Suppressor macrophage (primary cell): ENCODE measurements at regions not wholly inside any gene's neighbourhood (a gene's known extent, or its start where the extent isn't known, plus 50 kb on each side); places are given as distances from the start of the nearest gene placed in this dataset.
A peak's percentile ranks its signal among the peaks of the same experiment; 100 is the strongest.
"Not testable (repeated sequence)": the region's sequence is repeated elsewhere in the genome, so short reads cannot be mapped to it uniquely, and the experiment has no call there.

ENCODE experiments used
- DNase-seq, 4 experiments: peaks; one replicate each; pipeline ENCODE4 v3.0.0-alpha.2; 2020 to 2022

DNA sequence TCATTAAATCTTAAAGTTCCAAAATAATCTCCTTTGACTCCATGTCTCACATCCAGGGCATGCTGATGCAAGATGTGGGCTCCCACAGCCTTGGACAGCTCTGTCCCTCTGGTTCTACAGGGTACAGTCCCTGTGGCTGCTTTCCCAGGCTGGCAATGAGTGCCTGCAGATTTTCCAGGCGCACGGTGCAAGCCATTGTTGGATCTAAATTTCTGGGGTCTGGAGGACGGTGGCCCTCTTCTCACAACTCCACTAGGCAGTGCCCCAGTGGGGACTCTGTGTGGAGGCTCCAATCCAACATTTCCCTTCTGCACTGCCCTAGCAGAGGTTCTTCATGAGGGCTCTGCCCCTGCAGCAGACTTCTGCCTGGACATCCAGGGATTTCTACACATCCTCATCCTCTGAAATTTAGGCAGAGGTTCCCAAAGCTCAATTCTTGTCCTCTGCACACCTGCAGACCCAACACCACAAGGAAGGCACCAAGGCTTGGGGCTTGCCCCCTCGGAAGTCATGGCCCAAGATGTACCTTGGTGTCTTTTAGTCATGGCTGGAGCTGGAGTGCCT is 100.3 kb upstream of the ZC3H15 start:
- not testable (repeated sequence) for DNase-seq

DNA sequence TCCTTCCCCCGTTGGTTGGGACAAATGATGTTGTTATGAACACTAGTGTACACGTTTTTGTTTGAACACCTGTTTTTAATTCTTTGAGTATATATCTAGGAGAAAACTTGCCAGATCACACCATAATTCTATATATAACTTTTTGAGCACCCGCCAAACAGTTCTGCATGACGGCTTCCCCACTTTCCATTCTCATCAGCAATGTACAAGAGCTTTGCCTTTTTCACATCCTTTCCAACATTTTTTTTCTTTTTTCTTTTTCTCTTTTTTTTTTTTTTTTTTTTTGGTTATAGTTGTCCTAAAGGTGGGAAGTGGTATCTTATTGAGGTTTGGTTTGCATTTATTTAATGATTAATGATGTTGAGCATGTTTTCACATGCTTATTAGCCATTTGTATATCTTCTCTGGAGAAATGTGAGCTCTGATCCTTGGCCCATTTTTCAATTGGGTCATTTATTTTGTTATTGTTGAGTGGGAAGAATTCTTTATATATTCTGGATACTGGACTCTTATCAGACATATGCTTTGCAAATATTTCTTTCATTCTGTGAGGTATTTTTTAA is 86.9 kb upstream of the ZC3H15 start:
- DNase-seq = no peak

DNA sequence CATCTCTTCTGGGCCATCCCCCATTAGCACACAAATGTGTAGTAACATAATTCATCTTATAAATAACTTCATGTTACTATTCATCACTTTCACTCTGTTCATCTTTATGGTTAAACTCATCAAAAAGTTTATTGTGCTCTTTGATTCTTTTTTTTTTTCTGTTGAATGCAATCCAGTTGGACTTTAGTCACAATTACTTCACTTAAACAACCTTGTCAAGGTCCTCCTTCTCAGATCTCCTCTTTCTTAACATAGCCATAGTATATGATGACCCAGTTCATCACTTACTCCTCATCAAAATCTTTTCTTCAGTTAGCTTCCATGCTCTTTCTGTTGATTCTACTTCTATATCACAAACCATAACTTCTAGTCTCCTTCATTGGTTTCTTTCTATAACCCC is 80.2 kb upstream of the ZC3H15 start:
- DNase-seq = no peak

- DNase-seq = no peak
Observed at GRCh38 chr2:186407611-186408010, 78.4 kb upstream of the ZC3H15 start.

DNA sequence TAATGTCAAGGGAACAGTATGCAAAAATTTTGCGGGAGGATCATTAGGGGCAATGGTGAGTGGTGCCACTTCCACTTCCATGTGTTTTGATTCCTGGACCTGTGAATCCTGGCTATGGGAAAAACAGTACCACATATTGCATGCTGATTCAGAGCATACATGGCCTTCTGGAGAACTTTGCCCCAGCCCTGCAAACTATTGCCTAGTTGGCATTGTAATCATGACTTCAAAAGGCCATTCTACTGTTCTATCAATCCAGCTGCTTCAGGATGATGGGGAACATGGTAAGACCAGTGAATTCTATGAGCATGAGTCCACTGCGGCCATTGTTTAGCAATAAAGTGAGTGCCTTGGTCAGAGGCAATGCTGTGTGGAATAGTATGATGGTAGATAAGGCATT is 75.3 kb upstream of the ZC3H15 start:
- DNase-seq = no peak

DNA sequence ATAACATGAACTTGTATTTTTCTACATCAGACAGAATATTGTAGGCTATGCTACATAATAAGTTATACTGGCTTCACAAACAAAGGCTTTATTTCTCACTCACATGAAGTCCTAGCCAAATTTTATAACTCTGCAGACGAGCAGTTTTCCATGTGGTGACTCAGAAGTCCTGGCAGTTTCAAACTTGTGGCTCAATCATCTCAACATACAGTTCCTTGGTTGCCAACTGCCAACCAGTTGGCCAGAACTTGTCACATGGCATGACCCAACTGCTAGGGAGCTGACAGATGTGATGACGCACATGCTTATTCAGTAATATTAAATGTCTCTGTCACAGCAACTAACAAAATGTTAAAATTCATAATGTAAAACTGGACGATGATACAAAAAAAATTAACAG is 63.8 kb upstream of the ZC3H15 start:
- DNase-seq = peak in 2 of 4 experiments; percentile 9 to 32

DNA sequence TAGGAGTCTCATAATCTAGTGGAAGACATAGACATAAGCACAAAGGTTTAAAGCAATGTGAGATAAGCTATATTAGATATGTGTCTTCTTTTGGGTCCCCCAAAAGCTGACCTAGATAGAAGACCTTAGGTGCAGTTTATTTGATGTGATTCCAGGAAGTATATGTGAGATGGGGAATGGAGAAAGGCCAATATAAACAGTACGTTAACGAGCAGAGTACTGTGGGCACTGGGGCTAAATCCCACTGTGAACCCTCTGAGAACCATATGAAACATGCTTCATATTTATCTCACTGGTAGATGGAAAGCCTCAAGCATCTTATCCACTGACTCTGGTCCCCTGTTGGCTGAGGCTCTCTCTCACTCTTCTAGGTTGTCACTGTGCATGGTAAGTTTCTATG is 62.6 kb upstream of the ZC3H15 start:
- DNase-seq = no peak

- no peak for DNase-seq
Observed at GRCh38 chr2:186424265-186424664, 61.8 kb upstream of the ZC3H15 start.

GRCh38 chr2:186425576-186425975 is 60.5 kb upstream of the ZC3H15 start:
- DNase-seq = no peak

GRCh38 chr2:186426153-186427016 is 59.7 kb upstream of the ZC3H15 start:
- no peak for DNase-seq

DNA sequence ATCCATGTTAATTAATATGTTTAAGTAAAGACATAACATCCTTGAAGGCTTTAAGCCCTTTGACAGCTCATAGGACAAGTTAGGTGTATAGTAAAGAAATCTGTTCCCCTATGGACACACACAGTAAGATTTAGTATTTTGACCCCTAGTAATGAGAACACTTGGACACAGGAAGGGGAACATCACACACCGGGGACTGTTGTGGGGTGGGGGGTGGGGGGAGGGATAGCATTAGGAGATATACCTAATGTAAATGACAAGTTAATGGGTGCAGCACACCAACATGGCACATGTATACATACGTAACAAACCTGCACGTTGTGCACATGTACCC is 59.1 kb upstream of the ZC3H15 start:
- DNase-seq = not testable (repeated sequence)

- DNase-seq = no peak
Observed at GRCh38 chr2:186427970-186428369, 58.1 kb upstream of the ZC3H15 start.

DNA sequence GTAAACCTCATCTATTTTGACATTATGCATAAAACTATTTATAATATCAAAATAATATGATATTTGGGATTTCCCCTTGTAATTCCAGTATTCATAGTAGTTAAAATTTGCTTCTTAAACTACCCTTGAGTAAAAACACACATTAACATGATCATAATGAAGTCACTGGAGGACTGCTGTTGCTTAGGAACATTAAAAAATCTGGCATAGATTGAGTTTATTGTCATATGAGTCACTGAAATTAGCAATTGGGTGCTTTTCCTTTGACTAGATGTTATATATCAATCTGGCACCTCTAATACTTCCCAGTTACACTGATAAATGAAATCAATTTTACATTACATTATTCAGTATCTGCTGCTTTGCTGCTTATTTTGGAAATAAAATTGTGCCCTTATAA is 57.0 kb upstream of the ZC3H15 start:
- no peak for DNase-seq

- no peak for DNase-seq
Observed at GRCh38 chr2:186431306-186431705, 54.8 kb upstream of the ZC3H15 start.

DNA sequence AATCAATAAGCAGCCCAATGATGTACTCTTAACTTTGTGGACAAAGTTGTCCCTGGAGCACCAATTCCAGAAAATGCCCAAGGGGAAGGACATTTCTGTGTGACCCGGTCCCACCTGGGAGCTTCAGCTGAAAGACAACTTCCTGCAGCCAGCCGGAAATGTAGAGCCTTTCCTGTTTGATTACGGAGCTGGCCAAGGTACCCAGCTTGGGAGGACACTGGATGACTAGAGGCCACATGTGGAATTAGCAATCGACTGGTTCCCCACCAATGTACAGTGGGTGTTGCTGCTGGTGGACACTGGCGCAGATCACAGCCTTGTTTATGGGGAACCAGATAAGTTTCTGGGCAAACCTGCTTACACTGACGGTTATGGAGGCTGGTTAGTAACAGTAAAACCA is 53.0 kb upstream of the ZC3H15 start:
- no peak for DNase-seq

DNA sequence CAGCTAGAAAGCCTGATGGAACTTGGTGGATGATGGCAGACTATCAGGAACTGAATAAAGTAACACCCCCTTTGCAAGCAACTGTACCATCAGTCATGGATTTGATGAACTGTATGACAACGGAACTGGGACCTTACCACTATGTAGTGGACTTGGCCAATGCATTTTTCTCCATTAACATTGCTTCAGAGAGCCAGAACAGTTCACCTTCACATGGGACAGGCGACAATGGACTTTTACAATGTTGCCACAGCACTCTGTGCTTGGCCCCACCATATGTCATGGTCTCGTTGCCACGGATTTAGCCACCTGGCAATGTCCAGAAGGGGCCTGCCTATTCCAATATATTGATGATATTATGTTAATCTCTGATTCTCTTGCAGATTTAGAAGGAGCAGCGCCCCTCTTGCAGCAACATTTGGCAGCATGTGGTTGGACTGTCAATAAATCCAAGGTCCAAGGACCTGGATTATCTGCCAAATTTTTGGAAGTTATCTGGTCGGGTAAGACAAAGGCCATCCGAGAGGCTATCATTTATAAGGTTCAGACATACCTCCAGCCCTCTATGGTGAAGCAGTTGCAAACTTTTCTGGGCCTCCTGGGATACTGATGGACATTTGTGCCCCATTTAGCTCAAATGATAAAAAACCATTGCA is 52.2 kb upstream of the ZC3H15 start:
- no peak for DNase-seq
